Liver (tissue), 3 donors: ENCODE measurements at regions not wholly inside any gene's neighbourhood (a gene's known extent, or its start where the extent isn't known, plus 50 kb on each side); places are given as distances from the start of the nearest gene placed in this dataset.

ENCODE experiments used
- FOXA1 ChIP-seq: IDR thresholded peaks from 2 replicates; pipeline ENCODE4 v1.6.1; 2016; ENCODE audit warnings: antibody characterized with exemption
- JUND ChIP-seq, 2 donors: IDR thresholded peaks; 2 replicates each; pipeline ENCODE4 v1.6.1; 2016; ENCODE audit warnings: antibody characterized with exemption in 2 of 2
- REST ChIP-seq: IDR thresholded peaks from 2 replicates; pipeline ENCODE4 v1.6.1; 2016; ENCODE audit warnings: antibody characterized with exemption, mild to moderate bottlenecking
- SP1 ChIP-seq: IDR thresholded peaks from 2 replicates; pipeline ENCODE4 v1.6.1; 2018; ENCODE audit warnings: antibody characterized with exemption, mild to moderate bottlenecking
- TAF1 ChIP-seq: conservative IDR thresholded peaks from 2 replicates; pipeline ENCODE4 v1.6.1; 2016; ENCODE audit warnings: antibody characterized with exemption, mild to moderate bottlenecking
- YY1 ChIP-seq: IDR thresholded peaks from 2 replicates; pipeline ENCODE4 v1.6.1; 2016; ENCODE audit warnings: antibody characterized with exemption, mild to moderate bottlenecking
- TF ChIP-seq, protein P1 (sequence below): fragments of 150-350 bp; IDR thresholded peaks from 2 replicates; pipeline ENCODE4 v1.5.1; 2017; ENCODE audit warnings: improper control_type of control experiment, low read depth, low read length; ENCODE audit not compliant: missing input control
- TF ChIP-seq, protein P2 (sequence below): IDR thresholded peaks from 2 replicates; pipeline ENCODE4 v1.6.1; 2016; ENCODE audit warnings: antibody characterized with exemption
- donor health status: healthy.
- donor health status: healthy.

- TF ChIP-seq, protein P1, sequence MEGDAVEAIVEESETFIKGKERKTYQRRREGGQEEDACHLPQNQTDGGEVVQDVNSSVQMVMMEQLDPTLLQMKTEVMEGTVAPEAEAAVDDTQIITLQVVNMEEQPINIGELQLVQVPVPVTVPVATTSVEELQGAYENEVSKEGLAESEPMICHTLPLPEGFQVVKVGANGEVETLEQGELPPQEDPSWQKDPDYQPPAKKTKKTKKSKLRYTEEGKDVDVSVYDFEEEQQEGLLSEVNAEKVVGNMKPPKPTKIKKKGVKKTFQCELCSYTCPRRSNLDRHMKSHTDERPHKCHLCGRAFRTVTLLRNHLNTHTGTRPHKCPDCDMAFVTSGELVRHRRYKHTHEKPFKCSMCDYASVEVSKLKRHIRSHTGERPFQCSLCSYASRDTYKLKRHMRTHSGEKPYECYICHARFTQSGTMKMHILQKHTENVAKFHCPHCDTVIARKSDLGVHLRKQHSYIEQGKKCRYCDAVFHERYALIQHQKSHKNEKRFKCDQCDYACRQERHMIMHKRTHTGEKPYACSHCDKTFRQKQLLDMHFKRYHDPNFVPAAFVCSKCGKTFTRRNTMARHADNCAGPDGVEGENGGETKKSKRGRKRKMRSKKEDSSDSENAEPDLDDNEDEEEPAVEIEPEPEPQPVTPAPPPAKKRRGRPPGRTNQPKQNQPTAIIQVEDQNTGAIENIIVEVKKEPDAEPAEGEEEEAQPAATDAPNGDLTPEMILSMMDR = no peak
- TF ChIP-seq, protein P2, sequence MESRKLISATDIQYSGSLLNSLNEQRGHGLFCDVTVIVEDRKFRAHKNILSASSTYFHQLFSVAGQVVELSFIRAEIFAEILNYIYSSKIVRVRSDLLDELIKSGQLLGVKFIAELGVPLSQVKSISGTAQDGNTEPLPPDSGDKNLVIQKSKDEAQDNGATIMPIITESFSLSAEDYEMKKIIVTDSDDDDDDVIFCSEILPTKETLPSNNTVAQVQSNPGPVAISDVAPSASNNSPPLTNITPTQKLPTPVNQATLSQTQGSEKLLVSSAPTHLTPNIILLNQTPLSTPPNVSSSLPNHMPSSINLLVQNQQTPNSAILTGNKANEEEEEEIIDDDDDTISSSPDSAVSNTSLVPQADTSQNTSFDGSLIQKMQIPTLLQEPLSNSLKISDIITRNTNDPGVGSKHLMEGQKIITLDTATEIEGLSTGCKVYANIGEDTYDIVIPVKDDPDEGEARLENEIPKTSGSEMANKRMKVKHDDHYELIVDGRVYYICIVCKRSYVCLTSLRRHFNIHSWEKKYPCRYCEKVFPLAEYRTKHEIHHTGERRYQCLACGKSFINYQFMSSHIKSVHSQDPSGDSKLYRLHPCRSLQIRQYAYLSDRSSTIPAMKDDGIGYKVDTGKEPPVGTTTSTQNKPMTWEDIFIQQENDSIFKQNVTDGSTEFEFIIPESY = no peak
- TF ChIP-seq REST (no peak), TAF1 (no peak), JUND (IDR thresholded peaks at IDR 0.05) (no peak), YY1 (no peak), FOXA1 (no peak), SP1 (no peak)
These were observed 89.3 kb downstream of the SPP2 start for GRCh38 chr2:234139755-234140154.
